ENCODE measurements at regions not wholly inside any gene's neighbourhood (a gene's known extent, or its start where the extent isn't known, plus 50 kb on each side); places are given as distances from the start of the nearest gene placed in this dataset.

GRCh38 chr4:101689220-101689619 lies 101.3 kb upstream of the BANK1 start:
- Histone ChIP-seq H3K9me3 (ENCODE audit: control insufficient read depth, insufficient read depth, low read length) (no peaks in the 10 kb centered on the region), H3K79me2 (ENCODE audit: control insufficient read depth, low read length) (no peaks in the 10 kb centered on the region), H3K4me3 (ENCODE audit: low read length) (no peak overlapping the region), H3K27me3 (ENCODE audit: control insufficient read depth, low read length) (no peaks in the 10 kb centered on the region), H3F3A (ENCODE audit: control insufficient read depth, insufficient read depth) (no peaks in the 10 kb centered on the region), H3K4me2 (ENCODE audit: low read length) (no peak overlapping the region), H3K9me2 (replicated peaks; ENCODE audit: control insufficient read depth, low read length) (no peaks in the 10 kb centered on the region; the same call in 1 of the 2 replicates), H3K36me3 (ENCODE audit: control insufficient read depth, low read length) (no peaks in the 10 kb centered on the region), H3K4me1 (ENCODE audit: control insufficient read depth, low read length) (peaks cover 14% of the 10 kb centered on the region), H3K27ac (ENCODE audit: low read depth, low read length) (no peak overlapping the region), H4K20me1 (ENCODE audit: control insufficient read depth, insufficient read depth, low read depth, low read length) (no peaks in the 10 kb centered on the region)
- TF ChIP-seq EZH2phosphoT487 (IDR thresholded peaks at IDR 0.05; ENCODE audit: borderline replicate concordance, low read length) (no peak), CTCF (IDR thresholded peaks at IDR 0.05; ENCODE audit: low read depth, low read length, poor library complexity, severe bottlenecking) (no peak)

- TF ChIP-seq CTCF (IDR thresholded peaks at IDR 0.05; ENCODE audit: low read depth, low read length, poor library complexity, severe bottlenecking) (no peak), EZH2phosphoT487 (IDR thresholded peaks at IDR 0.05; ENCODE audit: borderline replicate concordance, low read length) (no peak)
- Histone ChIP-seq H3K4me3 (ENCODE audit: low read length) (no peak overlapping the region), H3K4me1 (ENCODE audit: control insufficient read depth, low read length) (no peaks in the 10 kb centered on the region)
Measured at GRCh38 chr4:101685126-101685525, 105.4 kb upstream of the BANK1 start.

GRCh38 chr4:101682946-101683345 lies 107.6 kb upstream of the BANK1 start:
- H3K27ac ChIP-seq (ENCODE audit: low read depth, low read length): no peak overlapping the region
- H3K4me2 ChIP-seq (ENCODE audit: low read length): no peak overlapping the region
- H4K20me1 ChIP-seq (ENCODE audit: control insufficient read depth, insufficient read depth, low read depth, low read length): no peaks in the 10 kb centered on the region
- TF ChIP-seq CTCF (IDR thresholded peaks at IDR 0.05; ENCODE audit: low read depth, low read length, poor library complexity, severe bottlenecking): no peak
- no peak for TF ChIP-seq EZH2phosphoT487 (IDR thresholded peaks at IDR 0.05; ENCODE audit: borderline replicate concordance, low read length)
- no peak overlapping the region for H3K4me3 ChIP-seq (ENCODE audit: low read length)
- H3K9me3 ChIP-seq (ENCODE audit: control insufficient read depth, insufficient read depth, low read length): no peaks in the 10 kb centered on the region
- H3F3A ChIP-seq (ENCODE audit: control insufficient read depth, insufficient read depth): no peaks in the 10 kb centered on the region
- H3K9me2 ChIP-seq (replicated peaks; ENCODE audit: control insufficient read depth, low read length): no peaks in the 10 kb centered on the region; the same call in 1 of the 2 replicates
- no peaks in the 10 kb centered on the region for H3K36me3 ChIP-seq (ENCODE audit: control insufficient read depth, low read length)
- H3K27me3 ChIP-seq (ENCODE audit: control insufficient read depth, low read length): no peaks in the 10 kb centered on the region
- peaks cover 16% of the 10 kb centered on the region for H3K4me1 ChIP-seq (ENCODE audit: control insufficient read depth, low read length)
- H3K79me2 ChIP-seq (ENCODE audit: control insufficient read depth, low read length): no peaks in the 10 kb centered on the region

More at GRCh38 chr4:101685126-101685525, 105.4 kb upstream of the BANK1 start:
- Histone ChIP-seq H4K20me1 (ENCODE audit: control insufficient read depth, insufficient read depth, low read depth, low read length) (no peaks in the 10 kb centered on the region), H3K27ac (ENCODE audit: low read depth, low read length) (no peak overlapping the region), H3K79me2 (ENCODE audit: control insufficient read depth, low read length) (no peaks in the 10 kb centered on the region), H3F3A (ENCODE audit: control insufficient read depth, insufficient read depth) (no peaks in the 10 kb centered on the region), H3K9me3 (ENCODE audit: control insufficient read depth, insufficient read depth, low read length) (no peaks in the 10 kb centered on the region), H3K9me2 (replicated peaks; ENCODE audit: control insufficient read depth, low read length) (no peaks in the 10 kb centered on the region; the same call in 1 of the 2 replicates), H3K27me3 (ENCODE audit: control insufficient read depth, low read length) (no peaks in the 10 kb centered on the region), H3K36me3 (ENCODE audit: control insufficient read depth, low read length) (no peaks in the 10 kb centered on the region), H3K4me2 (ENCODE audit: low read length) (no peak overlapping the region)
